ENCODE measurements at regions not wholly inside any gene's neighbourhood (a gene's known extent, or its start where the extent isn't known, plus 50 kb on each side); places are given as distances from the start of the nearest gene placed in this dataset.

- no peak for DNase-seq
Observed at GRCh38 chr9:17894501-17895160, 315.8 kb downstream of the SH3GL2 start.

- no peak for DNase-seq
Observed at GRCh38 chr9:17900606-17901005, 321.7 kb downstream of the SH3GL2 start.

GRCh38 chr9:17905366-17905765, 326.5 kb downstream of the SH3GL2 start:
- no peak for DNase-seq

GRCh38 chr9:17905781-17906175, 326.9 kb downstream of the SH3GL2 start:
- no peak for DNase-seq

- no peak for DNase-seq
Observed at GRCh38 chr9:17906176-17906840, 327.4 kb downstream of the SH3GL2 start.

GRCh38 chr9:17906841-17907778, 328.2 kb downstream of the SH3GL2 start:
- DNase-seq, result no peak

- no peak for DNase-seq
Observed at GRCh38 chr9:17907779-17908508, 329.1 kb downstream of the SH3GL2 start.

- no peak for DNase-seq
Observed at GRCh38 chr9:17926246-17926645, 347.4 kb downstream of the SH3GL2 start.

GRCh38 chr9:17927616-17928015, 348.8 kb downstream of the SH3GL2 start:
- DNase-seq, result no peak

- no peak for DNase-seq
Observed at GRCh38 chr9:17928228-17928627, 349.4 kb downstream of the SH3GL2 start.

GRCh38 chr9:17928768-17929167, 349.9 kb downstream of the SH3GL2 start:
- DNase-seq, result no peak

GRCh38 chr9:17929506-17929905, 350.6 kb downstream of the SH3GL2 start:
- DNase-seq, result no peak

- DNase-seq, result no peak
Observed at GRCh38 chr9:17930071-17930470, 351.2 kb downstream of the SH3GL2 start.

- DNase-seq, result no peak
Observed at GRCh38 chr9:17936365-17936764, 357.5 kb downstream of the SH3GL2 start.

GRCh38 chr9:17938035-17938655, 359.3 kb downstream of the SH3GL2 start:
- DNase-seq, result no peak

GRCh38 chr9:17942498-17942897, 363.6 kb downstream of the SH3GL2 start:
- DNase-seq, result no peak

GRCh38 chr9:17955409-17955808, 376.5 kb downstream of the SH3GL2 start:
- DNase-seq, result no peak

GRCh38 chr9:17958363-17958762, 379.5 kb downstream of the SH3GL2 start:
- no peak for DNase-seq

GRCh38 chr9:17962747-17963146, 383.9 kb downstream of the SH3GL2 start:
- no peak for DNase-seq

- no peak for DNase-seq
Observed at GRCh38 chr9:17963498-17963897, 384.6 kb downstream of the SH3GL2 start.

- DNase-seq, result no peak
Observed at GRCh38 chr9:17967731-17968130, 388.9 kb downstream of the SH3GL2 start.

GRCh38 chr9:17969232-17969631, 390.4 kb downstream of the SH3GL2 start:
- no peak for DNase-seq

GRCh38 chr9:17970277-17970676, 391.4 kb downstream of the SH3GL2 start:
- DNase-seq, result no peak

Data from stimulated activated CD4-positive, alpha-beta T cell treated with anti-CD3 and anti-CD28 coated beads, Interleukin-4, amount 100 ng/mL, for 24 hours (primary cell).